Psoas muscle (tissue), 7 donors: ENCODE measurements at regions not wholly inside any gene's neighbourhood (a gene's known extent, or its start where the extent isn't known, plus 50 kb on each side); places are given as distances from the start of the nearest gene placed in this dataset.

ENCODE experiments used
- ATAC-seq, 4 donors: fragments of 200-7000 bp; cut with Tn5 transposase; one replicate each; pipeline ENCODE4 v1.9.1; 2020; ENCODE audit warnings: moderate library complexity in 3 of 4, mild to moderate bottlenecking in 2 of 4
- DNase-seq, 2 donors: peaks; one replicate each; pipeline ENCODE4 v3.0.0-alpha.2; 2020
- H3K27ac ChIP-seq: fragments of 200-600 bp; one replicate; pipeline ENCODE4 v1.8.0; 2022
- H3K27me3 ChIP-seq, 3 donors: fragments of 200-600 bp in 1 of 3; one replicate each; pipeline versions ENCODE4 v1.6.1 to v1.8.0; 2013 to 2022; ENCODE audit warnings: low read length in 2 of 3, mild to moderate bottlenecking in 2 of 3, moderate library complexity in 1 of 3; ENCODE audit not compliant: insufficient read depth in 3 of 3
- H3K36me3 ChIP-seq, 2 donors: fragments of 200-600 bp in 1 of 2; one replicate each; pipeline versions ENCODE4 v1.6.1 to v1.8.0; 2013 to 2022; ENCODE audit warnings: low read depth in 1 of 2, mild to moderate bottlenecking in 1 of 2, moderate library complexity in 1 of 2; ENCODE audit not compliant: insufficient read depth in 1 of 2
- H3K4me1 ChIP-seq: fragments of 200-600 bp; one replicate; pipeline ENCODE4 v1.8.0; 2022
- H3K4me3 ChIP-seq: fragments of 200-600 bp; one replicate; pipeline ENCODE4 v1.8.0; 2022; ENCODE audit warnings: mild to moderate bottlenecking
- H3K9me3 ChIP-seq: fragments of 200-600 bp; one replicate; pipeline ENCODE4 v1.8.0; 2022
- CTCF ChIP-seq: fragments of 200-600 bp; IDR thresholded peaks from one replicate; pipeline ENCODE4 v1.8.0; 2022; ENCODE audit warnings: antibody characterized with exemption
- WGBS, 3 donors: extraction: QIAGEN DNeasy Blood & Tissue Kit; methylation state at CpG; one replicate each; pipeline versions ENCODE4 v1.1.6 to v1.1.7; 2013; 5-methylcytosine and 5-hydroxymethylcytosine counted together
- intact Hi-C, 2 donors: fragments of 100-400 bp; cut with DNase I; formaldehyde crosslinking; loops; one replicate each; pipeline versions ENCODE4 v1.11.0 to v1.14.2; 2022
- donor health status: healthy with polysubstance abuse.
- donor health status: DM: no; HTN: no; CAD: no; lungs with moderate emphysema.
- donor health status: Bipolar disorder and iron deficiency.
- donor health status: healthy.
- donor health status: DM: yes; HTN: yes; CAD: no.
- donor health status: DM: no; HTN: no; CAD: no.
- donor health status: DM: yes; HTN: yes; CAD: no.

DNA sequence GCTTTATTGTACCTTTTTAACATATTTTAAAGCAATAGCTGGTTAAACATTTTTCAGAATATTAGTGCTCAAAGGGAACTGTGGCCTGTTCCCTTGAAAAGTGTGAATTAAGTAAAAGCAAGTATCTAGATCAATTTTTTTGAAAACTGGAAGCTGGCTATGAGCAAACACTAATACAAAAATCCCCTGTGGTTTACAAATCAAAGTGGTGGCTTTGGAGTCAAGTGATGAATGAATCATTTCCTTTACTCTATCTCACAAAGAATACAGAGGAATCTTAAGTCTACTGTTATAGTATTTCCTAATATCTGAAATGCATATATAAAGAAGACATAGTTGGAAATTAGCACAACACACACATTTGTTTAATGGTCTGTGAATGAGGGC, 212.4 kb upstream of the C9orf72 start:
- Histone ChIP-seq H3K4me3 (no peak overlapping the region), H3K36me3 (no peaks in the 10 kb centered on the region), H3K27me3 (no peaks in the 10 kb centered on the region), H3K9me3 (no peaks in the 10 kb centered on the region), H3K27ac (no peak overlapping the region), H3K4me1 (no peaks in the 10 kb centered on the region)
- DNase-seq: no peak
- intact Hi-C loops: no loop called here
- no peak for ATAC-seq
- TF ChIP-seq CTCF: no peak

- intact Hi-C loops: no loop called here
- Histone ChIP-seq H3K9me3 (no peaks in the 10 kb centered on the region), H3K27me3 (no peaks in the 10 kb centered on the region), H3K4me1 (no peaks in the 10 kb centered on the region), H3K36me3 (no peaks in the 10 kb centered on the region), H3K27ac (no peak overlapping the region), H3K4me3 (no peak overlapping the region)
- ATAC-seq (no peak), DNase-seq (no peak)
- no peak for TF ChIP-seq CTCF
- WGBS, 3 donors: 44 to 64% (median 58%) methylated on average over 2 of the region's 2 CpGs
These were observed 214.6 kb upstream of the C9orf72 start for GRCh38 chr9:27787891-27788290.

DNA sequence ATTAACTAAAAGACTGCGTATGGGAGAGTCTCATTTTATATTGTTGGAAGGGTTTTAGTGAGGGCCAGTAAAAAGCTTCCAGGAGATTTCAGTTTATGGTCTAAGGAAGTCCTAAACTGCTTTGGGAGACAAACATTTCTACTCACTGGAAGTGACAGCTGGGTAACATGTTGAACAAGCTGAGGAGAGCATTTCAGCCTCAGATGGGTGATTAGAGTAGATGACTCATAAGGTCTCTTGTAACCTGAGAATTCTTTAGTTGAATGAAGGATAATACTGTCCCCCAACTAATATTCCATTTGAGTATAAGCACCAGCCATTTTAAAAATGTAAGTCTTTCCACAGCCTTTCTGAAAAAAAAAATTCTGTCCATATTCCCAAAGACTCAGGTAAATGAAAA, 218.0 kb upstream of the C9orf72 start:
- no peak overlapping the region for H3K4me3 ChIP-seq
- H3K4me1 ChIP-seq: no peaks in the 10 kb centered on the region
- 63 to 71% (median 71%) methylated on average over 1 of the region's 1 CpG for WGBS, 3 donors
- H3K9me3 ChIP-seq: no peaks in the 10 kb centered on the region
- H3K27ac ChIP-seq: no peak overlapping the region
- TF ChIP-seq CTCF: no peak
- intact Hi-C loops: no loop called here
- no peaks in the 10 kb centered on the region for H3K36me3 ChIP-seq
- H3K27me3 ChIP-seq: no peaks in the 10 kb centered on the region
- no peak for DNase-seq
- ATAC-seq: no peak

DNA sequence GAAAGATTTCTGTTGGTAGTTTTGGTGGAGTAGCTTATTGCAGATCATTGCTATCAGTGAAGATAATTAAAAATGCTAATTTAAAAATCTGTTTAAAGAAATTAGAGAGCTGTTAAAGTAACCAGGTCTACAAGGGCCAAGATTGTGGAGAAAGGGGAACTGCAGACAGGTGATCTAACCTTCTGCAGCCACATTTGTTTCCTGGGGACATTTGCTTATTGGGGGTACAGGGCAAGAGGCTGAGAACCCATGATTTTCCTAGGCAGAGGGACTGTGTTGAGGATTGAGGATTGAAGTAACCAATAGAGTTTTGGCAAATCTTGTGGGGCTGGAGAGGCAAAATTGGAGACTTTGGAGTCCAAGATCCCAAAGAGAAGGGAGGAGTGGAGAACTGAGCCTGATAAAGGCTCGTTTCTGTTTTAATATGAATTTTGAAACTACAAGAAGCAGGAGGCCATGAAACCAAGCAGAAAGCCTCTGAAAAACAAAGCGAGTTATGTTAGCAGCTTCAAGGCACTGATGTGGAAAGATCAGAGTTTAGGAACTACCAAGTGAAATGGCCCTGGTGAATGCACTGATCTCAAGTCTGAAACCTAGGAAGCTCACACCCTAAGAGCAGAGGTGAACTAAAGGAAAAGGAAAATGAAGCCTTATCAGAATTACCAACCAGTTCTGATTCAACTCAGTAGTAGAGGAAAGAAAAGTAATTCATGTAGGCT, 219.8 kb upstream of the C9orf72 start:
- WGBS, 3 donors: 71 to 79% (median 73%) methylated on average over 2 of the region's 2 CpGs
- no peak for TF ChIP-seq CTCF
- intact Hi-C loops: no loop called here
- Histone ChIP-seq H3K27me3 (no peaks in the 10 kb centered on the region), H3K9me3 (no peaks in the 10 kb centered on the region), H3K27ac (no peak overlapping the region), H3K4me3 (no peak overlapping the region), H3K36me3 (no peaks in the 10 kb centered on the region), H3K4me1 (no peaks in the 10 kb centered on the region)
- ATAC-seq (no peak), DNase-seq (no peak)

DNA sequence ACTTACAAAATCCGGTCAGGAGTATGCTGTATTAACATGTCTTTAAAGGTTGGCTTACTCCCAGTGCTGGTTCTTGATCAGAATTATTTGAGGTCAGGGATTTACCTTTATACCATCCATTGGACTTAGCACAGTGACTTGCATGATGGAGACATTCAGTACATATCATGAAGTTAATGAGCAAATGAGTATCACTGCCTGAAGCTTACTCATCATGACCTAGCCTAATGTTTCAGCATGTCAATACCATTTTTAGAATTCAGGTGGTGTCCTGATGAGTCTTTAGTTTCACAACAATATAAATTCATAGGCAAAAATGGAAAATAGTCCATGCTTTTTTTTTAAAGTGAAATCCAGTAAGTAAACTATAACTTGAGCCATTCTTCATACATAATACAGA, 226.0 kb upstream of the C9orf72 start:
- WGBS, 3 donors: 83 to 91% (median 84%) methylated on average over 1 of the region's 1 CpG
- no peak for TF ChIP-seq CTCF
- no peak for DNase-seq

More for the DNA sequence above, 226.0 kb upstream of the C9orf72 start:
- no peak for ATAC-seq
- H3K27ac ChIP-seq: no peak overlapping the region
- no peaks in the 10 kb centered on the region for H3K9me3 ChIP-seq
- no peaks in the 10 kb centered on the region for H3K4me1 ChIP-seq
- intact Hi-C loops: no loop called here
- no peaks in the 10 kb centered on the region for H3K27me3 ChIP-seq
- H3K36me3 ChIP-seq: no peaks in the 10 kb centered on the region
- no peak overlapping the region for H3K4me3 ChIP-seq
